A549 (cell line): ENCODE measurements at regions not wholly inside any gene's neighbourhood (a gene's known extent, or its start where the extent isn't known, plus 50 kb on each side); places are given as distances from the start of the nearest gene placed in this dataset.

Experiments
- CTCF ChIP-seq: fragments of >200 bp; sonication (Bioruptor Twin); formaldehyde crosslinking; IDR thresholded peaks from 3 replicates; pipeline ENCODE4 v1.5.1; 2016
- EP300 ChIP-seq, 2 experiments: fragments of >200 bp; sonication (Bioruptor Twin); formaldehyde crosslinking; IDR thresholded peaks; 2 replicates in 1 of 2; 3 replicates in 1 of 2; pipeline ENCODE4 v1.6.1; 2016 to 2017
- FOSL2 ChIP-seq, 2 experiments: fragments of 450-650 bp in 1 of 2; fragments of >200 bp in 1 of 2; sonication (Bioruptor Twin) in 1 of 2; formaldehyde crosslinking; IDR thresholded peaks; 2 replicates each; pipeline versions ENCODE4 v1.5.0 to v1.6.1; 2016 to 2020; ENCODE audit warnings: mild to moderate bottlenecking in 1 of 2, moderate library complexity in 1 of 2

GRCh38 chr16:79982361-79982760 lies 381.8 kb upstream of the MAF start:
- no peak for TF ChIP-seq EP300 (IDR thresholded peaks at IDR 0.05)
- TF ChIP-seq CTCF, result no peak
- no peak for TF ChIP-seq FOSL2 (IDR thresholded peaks at IDR 0.05)
- TF ChIP-seq FOSL2 (CRISPR knock-in tag; IDR thresholded peaks at IDR 0.05), result no peak
